Activated T-helper 9 cell treated with anti-CD3 and anti-CD28 coated beads, Interleukin-2, amount 50 U/mL, for 16 hours (primary cell): ENCODE measurements at regions not wholly inside any gene's neighbourhood (a gene's known extent, or its start where the extent isn't known, plus 50 kb on each side); places are given as distances from the start of the nearest gene placed in this dataset.

Experiments
- DNase-seq: peaks from one replicate; pipeline ENCODE4 v3.0.0-alpha.2; 2020; ENCODE audit warnings: low read depth

- DNase-seq, result peak; percentile 53
Measured at GRCh38 chr5:70585996-70586395, 170.8 kb downstream of the GTF2H2C_2 start.
